MCF 10A (cell line): ENCODE measurements at regions not wholly inside any gene's neighbourhood (a gene's known extent, or its start where the extent isn't known, plus 50 kb on each side); places are given as distances from the start of the nearest gene placed in this dataset.
"Not testable (repeated sequence)": the region's sequence is repeated elsewhere in the genome, so short reads cannot be mapped to it uniquely, and the experiment has no call there.

ENCODE experiments used
- BruUV-seq: library from RNA; stranded (reverse); fragments of 400-500 nt; replicated peaks from 2 replicates; lab custom pipeline; 2021; lab: Mats Ljungman, UMichigan
- CTCF ChIA-PET: fragments of 300-600 bp; sonication (Branson Sonifier 250); formaldehyde crosslinking; extraction: SDS; loops from one replicate; lab custom pipeline; 2021; ENCODE audit warnings: antibody characterized with exemption, inconsistent platforms; lab: Yijun Ruan, JAX
- POLR2A ChIA-PET: fragments of 300-600, 350-650 bp; sonication (Branson Sonifier 250); formaldehyde crosslinking; extraction: SDS; loops from one replicate; lab custom pipeline; 2020; ENCODE audit warnings: antibody characterized with exemption, inconsistent platforms; lab: Yijun Ruan, JAX
- DNase-seq: peaks from one replicate; pipeline ENCODE4 v3.0.0-alpha.2; 2018; ENCODE audit not compliant: unreplicated experiment
- H3K27ac Mint-ChIP-seq: one replicate; pipeline ENCODE4 v1.8.0; 2022; ENCODE audit warnings: mild to moderate bottlenecking, low read depth, mixed read lengths; ENCODE audit not compliant: unreplicated experiment
- H3K27me3 Mint-ChIP-seq: one replicate; pipeline ENCODE4 v1.8.0; 2022; ENCODE audit warnings: mixed read lengths; ENCODE audit not compliant: insufficient read depth, unreplicated experiment
- H3K36me3 Mint-ChIP-seq: one replicate; pipeline ENCODE4 v1.8.0; 2022; ENCODE audit warnings: mild to moderate bottlenecking, moderate library complexity, mixed read lengths; ENCODE audit not compliant: insufficient read depth, unreplicated experiment
- H3K4me1 Mint-ChIP-seq: one replicate; pipeline ENCODE4 v1.8.0; 2022; ENCODE audit warnings: mixed read lengths; ENCODE audit not compliant: insufficient read depth, unreplicated experiment
- H3K4me3 Mint-ChIP-seq: one replicate; pipeline ENCODE4 v1.8.0; 2022; ENCODE audit warnings: mild to moderate bottlenecking, moderate library complexity, mixed read lengths; ENCODE audit not compliant: unreplicated experiment
- H3K9me3 Mint-ChIP-seq: one replicate; pipeline ENCODE4 v1.8.0; 2022; ENCODE audit warnings: mixed read lengths; ENCODE audit not compliant: unreplicated experiment
- CTCF ChIP-seq: fragments of 200-600 bp; IDR thresholded peaks from one replicate; pipeline ENCODE4 v1.8.0; 2022; ENCODE audit warnings: antibody characterized with exemption, mild to moderate bottlenecking; ENCODE audit not compliant: unreplicated experiment
- intact Hi-C: fragments of 100-400 bp; cut with micrococcal nuclease; formaldehyde crosslinking; loops from 2 replicates; pipeline ENCODE4 v1.14.1; 2022

GRCh38 chr13:65929436-65929835, 1300.7 kb downstream of the PCDH9 start:
- no peak for TF ChIP-seq CTCF
- Mint-ChIP-seq H3K27me3 (no peaks in the 10 kb centered on the region), H3K4me3 (no peak overlapping the region), H3K36me3 (no peaks in the 10 kb centered on the region), H3K9me3 (no peaks in the 10 kb centered on the region), H3K27ac (no peak overlapping the region), H3K4me1 (no peaks in the 10 kb centered on the region)
- intact Hi-C loops, result no loop called here
- no peak for DNase-seq
- ChIA-PET POLR2A (interaction anchor here (0.6 to 1.1 kb wide), 2 partner anchors 16 to 36 kb away, joined by 3 to 4 read pairs; no protein-coding TSS in a partner anchor), CTCF (no interaction called here)
- BruUV-seq, result no TSS peak

GRCh38 chr13:65926750-65927171, 1303.4 kb downstream of the PCDH9 start:
- H3K4me3 Mint-ChIP-seq, result no peak overlapping the region
- no TSS peak for BruUV-seq
- H3K36me3 Mint-ChIP-seq, result no peaks in the 10 kb centered on the region
- CTCF ChIA-PET, result interaction anchor here (1.1 kb wide), 1 partner anchor 24 kb away, joined by 6 read pairs; no protein-coding TSS in a partner anchor
- intact Hi-C loops, result no loop called here
- H3K4me1 Mint-ChIP-seq, result peaks cover 3% of the 10 kb centered on the region
- TF ChIP-seq CTCF, result no peak
- no peak overlapping the region for H3K27ac Mint-ChIP-seq
- no peaks in the 10 kb centered on the region for H3K9me3 Mint-ChIP-seq
- POLR2A ChIA-PET, result interaction anchor here (0.8 kb wide), 1 partner anchor 33 kb away, joined by 3 read pairs; no protein-coding TSS in a partner anchor
- H3K27me3 Mint-ChIP-seq, result no peaks in the 10 kb centered on the region
- no peak for DNase-seq

- H3K27me3 Mint-ChIP-seq, CTCF ChIA-PET, H3K4me1 Mint-ChIP-seq, BruUV-seq, POLR2A ChIA-PET, intact Hi-C loops, H3K4me3 Mint-ChIP-seq, H3K36me3 Mint-ChIP-seq, DNase-seq, H3K9me3 Mint-ChIP-seq: not testable (repeated sequence)
- peak overlapping the region; percentile 71 for H3K27ac Mint-ChIP-seq
Measured at GRCh38 chr13:65922846-65923245, 1307.3 kb downstream of the PCDH9 start.

GRCh38 chr13:65921933-65922332, 1308.2 kb downstream of the PCDH9 start:
- peak; percentile 40 for DNase-seq
- Mint-ChIP-seq H3K4me3 (no peak overlapping the region), H3K27ac (peak overlapping the region; percentile 18), H3K9me3 (no peaks in the 10 kb centered on the region), H3K27me3 (no peaks in the 10 kb centered on the region), H3K4me1 (peaks cover 6% of the 10 kb centered on the region), H3K36me3 (peaks cover 6% of the 10 kb centered on the region)
- POLR2A ChIA-PET, result interaction anchor here (0.8 kb wide), 1 partner anchor 15 kb away, joined by 3 read pairs; no protein-coding TSS in a partner anchor
- BruUV-seq, result no TSS peak
- intact Hi-C loops, result no loop called here
- CTCF ChIA-PET, result no interaction called here
- no peak for TF ChIP-seq CTCF
